OCI-LY1 (cell line): ENCODE measurements at regions not wholly inside any gene's neighbourhood (a gene's known extent, or its start where the extent isn't known, plus 50 kb on each side); places are given as distances from the start of the nearest gene placed in this dataset.

Experiments
- H2AFZ ChIP-seq: fragments of 200-600 bp; sonication (generic), shearing (Covaris generic); 2 replicates; pipeline ENCODE4 v1.6.0; 2014; ENCODE audit warnings: antibody characterized with exemption, mild to moderate bottlenecking, low read length
- H3F3A ChIP-seq: fragments of 200-600 bp; sonication (generic), shearing (Covaris generic); 2 replicates; pipeline ENCODE4 v1.6.0; 2014; ENCODE audit warnings: mild to moderate bottlenecking, antibody characterized with exemption, low read length, moderate library complexity; ENCODE audit not compliant: insufficient read depth
- H3K27ac ChIP-seq: fragments of 200-600 bp; sonication (generic); 2 replicates; pipeline ENCODE4 v1.5.1; 2014; ENCODE audit warnings: low read length, mixed run types, mild to moderate bottlenecking, low read depth; ENCODE audit not compliant: poor library complexity, severe bottlenecking
- H3K27me3 ChIP-seq: fragments of 200-600 bp; sonication (generic); 2 replicates; pipeline ENCODE4 v1.6.0; 2014; ENCODE audit warnings: antibody characterized with exemption, mild to moderate bottlenecking, low read length, moderate library complexity; ENCODE audit not compliant: insufficient read depth
- H3K36me3 ChIP-seq: fragments of 200-600 bp; sonication (generic); 2 replicates; pipeline ENCODE4 v1.6.1; 2014; ENCODE audit warnings: mild to moderate bottlenecking, antibody characterized with exemption, low read length, moderate library complexity, mixed read lengths; ENCODE audit not compliant: insufficient read depth
- H3K4me1 ChIP-seq: fragments of 200-600 bp; sonication (generic); 2 replicates; pipeline ENCODE4 v1.5.1; 2014; ENCODE audit warnings: mild to moderate bottlenecking, low read length, moderate library complexity; ENCODE audit not compliant: insufficient read depth, severe bottlenecking
- H3K4me2 ChIP-seq: fragments of 200-600 bp; sonication (generic), shearing (Covaris generic); 2 replicates; pipeline ENCODE4 v1.6.1; 2014; ENCODE audit warnings: low read length
- H3K4me3 ChIP-seq: fragments of 200-600 bp; sonication (generic); 2 replicates; pipeline ENCODE4 v1.5.1; 2014; ENCODE audit warnings: low read length, low read depth, mild to moderate bottlenecking, mixed read lengths; ENCODE audit not compliant: poor library complexity, severe bottlenecking
- H3K79me2 ChIP-seq: fragments of 200-600 bp; shearing (Covaris generic); 2 replicates; pipeline ENCODE4 v1.6.1; 2016; ENCODE audit warnings: mixed run types, low read length, mixed read lengths; ENCODE audit not compliant: insufficient read depth
- H3K9ac ChIP-seq: fragments of 200-600 bp; sonication (generic), shearing (Covaris generic); 2 replicates; pipeline ENCODE4 v1.6.1; 2014; ENCODE audit warnings: mild to moderate bottlenecking, low read length, mixed read lengths
- H3K9me2 ChIP-seq: fragments of 200-600 bp; sonication (generic), shearing (Covaris generic); 2 replicates; pipeline ENCODE4 v1.6.1; 2014; ENCODE audit warnings: low read depth, mild to moderate bottlenecking, low read length, mixed read lengths
- H3K9me3 ChIP-seq: fragments of 200-600 bp; shearing (Covaris generic); 2 replicates; pipeline ENCODE4 v1.6.1; 2014; ENCODE audit warnings: low read length, mixed read lengths
- H4K20me1 ChIP-seq: fragments of 200-600 bp; sonication (generic), shearing (Covaris generic); 2 replicates; pipeline ENCODE4 v1.6.0; 2016; ENCODE audit warnings: mild to moderate bottlenecking, low read length; ENCODE audit not compliant: insufficient read depth
- EZH2 ChIP-seq: fragments of 200-600 bp; sonication (generic), shearing (Covaris generic); IDR thresholded peaks from 2 replicates; pipeline ENCODE4 v1.8.0; 2017; ENCODE audit warnings: borderline replicate concordance, mixed run types, mild to moderate bottlenecking, antibody characterized with exemption, low read length, moderate library complexity, mixed read lengths
- TF ChIP-seq, protein P1 (sequence below): fragments of 200-600 bp; sonication (generic), shearing (Covaris generic); IDR thresholded peaks from 2 replicates; pipeline ENCODE4 v1.5.1; 2017; ENCODE audit warnings: mild to moderate bottlenecking, antibody characterized with exemption, low read length, moderate library complexity, mixed read lengths

DNA sequence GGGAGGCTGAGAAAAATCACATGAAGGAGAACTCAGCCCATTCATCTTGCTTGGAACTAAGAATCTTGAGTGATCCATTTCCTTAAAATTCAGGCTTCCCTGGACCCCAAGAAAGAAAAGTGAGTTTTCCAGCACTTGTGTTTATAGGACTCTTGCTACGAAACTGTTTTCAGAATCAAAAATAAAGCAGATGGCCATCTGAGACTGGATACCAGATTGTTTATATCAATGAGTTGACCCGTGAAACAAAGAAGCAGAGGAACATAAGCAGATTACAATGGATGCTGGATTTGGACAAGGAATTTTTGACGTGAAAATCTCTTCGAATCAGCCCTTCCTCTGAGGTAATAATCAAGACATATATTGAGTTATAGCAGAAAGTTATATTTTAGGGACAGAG is 223.2 kb downstream of the SYK start:
- Histone ChIP-seq H3K9ac (no peak overlapping the region), H3K27ac (no peak overlapping the region), H3K9me2 (no peaks in the 10 kb centered on the region), H3K79me2 (no peaks in the 10 kb centered on the region), H3K4me3 (no peak overlapping the region), H3K4me1 (no peaks in the 10 kb centered on the region), H3K27me3 (no peaks in the 10 kb centered on the region; the same call in 1 of the 2 replicates), H3F3A (no peaks in the 10 kb centered on the region), H2AFZ (no peak overlapping the region), H3K9me3 (no peaks in the 10 kb centered on the region), H3K36me3 (no peaks in the 10 kb centered on the region), H4K20me1 (no peaks in the 10 kb centered on the region), H3K4me2 (no peak overlapping the region)
- no peak for TF ChIP-seq EZH2
- TF ChIP-seq, protein P1, sequence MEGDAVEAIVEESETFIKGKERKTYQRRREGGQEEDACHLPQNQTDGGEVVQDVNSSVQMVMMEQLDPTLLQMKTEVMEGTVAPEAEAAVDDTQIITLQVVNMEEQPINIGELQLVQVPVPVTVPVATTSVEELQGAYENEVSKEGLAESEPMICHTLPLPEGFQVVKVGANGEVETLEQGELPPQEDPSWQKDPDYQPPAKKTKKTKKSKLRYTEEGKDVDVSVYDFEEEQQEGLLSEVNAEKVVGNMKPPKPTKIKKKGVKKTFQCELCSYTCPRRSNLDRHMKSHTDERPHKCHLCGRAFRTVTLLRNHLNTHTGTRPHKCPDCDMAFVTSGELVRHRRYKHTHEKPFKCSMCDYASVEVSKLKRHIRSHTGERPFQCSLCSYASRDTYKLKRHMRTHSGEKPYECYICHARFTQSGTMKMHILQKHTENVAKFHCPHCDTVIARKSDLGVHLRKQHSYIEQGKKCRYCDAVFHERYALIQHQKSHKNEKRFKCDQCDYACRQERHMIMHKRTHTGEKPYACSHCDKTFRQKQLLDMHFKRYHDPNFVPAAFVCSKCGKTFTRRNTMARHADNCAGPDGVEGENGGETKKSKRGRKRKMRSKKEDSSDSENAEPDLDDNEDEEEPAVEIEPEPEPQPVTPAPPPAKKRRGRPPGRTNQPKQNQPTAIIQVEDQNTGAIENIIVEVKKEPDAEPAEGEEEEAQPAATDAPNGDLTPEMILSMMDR, result no peak

DNA sequence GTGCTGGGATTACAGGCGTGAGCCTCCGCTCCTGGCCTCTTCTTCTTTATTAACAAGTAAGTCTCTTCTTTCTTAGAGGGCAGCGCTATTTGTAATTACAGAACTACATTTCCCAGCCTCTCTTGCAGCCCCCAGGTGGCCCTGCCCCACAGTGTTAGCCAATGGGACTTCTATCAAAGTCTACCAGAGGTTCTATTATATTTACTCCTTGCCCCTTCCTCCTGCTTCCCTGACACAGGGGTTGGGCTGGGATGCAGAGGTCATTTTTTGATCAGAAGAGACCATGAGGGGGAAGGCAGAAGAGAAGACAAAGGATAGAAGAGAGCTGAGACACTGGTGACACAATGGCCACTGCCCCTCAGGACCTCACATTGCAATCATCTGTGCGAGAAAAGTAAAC is 224.2 kb downstream of the SYK start:
- no peaks in the 10 kb centered on the region for H3K79me2 ChIP-seq
- no peak overlapping the region for H2AFZ ChIP-seq
- H4K20me1 ChIP-seq, result no peaks in the 10 kb centered on the region
- H3F3A ChIP-seq, result no peaks in the 10 kb centered on the region
- no peak overlapping the region for H3K27ac ChIP-seq
- no peak overlapping the region for H3K9ac ChIP-seq
- no peaks in the 10 kb centered on the region for H3K4me1 ChIP-seq
- H3K9me3 ChIP-seq, result no peaks in the 10 kb centered on the region
- TF ChIP-seq, protein P1, result no peak
- TF ChIP-seq EZH2, result no peak
- no peaks in the 10 kb centered on the region for H3K36me3 ChIP-seq
- H3K9me2 ChIP-seq, result no peaks in the 10 kb centered on the region
- no peaks in the 10 kb centered on the region; the same call in 1 of the 2 replicates for H3K27me3 ChIP-seq
- no peak overlapping the region for H3K4me3 ChIP-seq
- H3K4me2 ChIP-seq, result no peak overlapping the region

DNA sequence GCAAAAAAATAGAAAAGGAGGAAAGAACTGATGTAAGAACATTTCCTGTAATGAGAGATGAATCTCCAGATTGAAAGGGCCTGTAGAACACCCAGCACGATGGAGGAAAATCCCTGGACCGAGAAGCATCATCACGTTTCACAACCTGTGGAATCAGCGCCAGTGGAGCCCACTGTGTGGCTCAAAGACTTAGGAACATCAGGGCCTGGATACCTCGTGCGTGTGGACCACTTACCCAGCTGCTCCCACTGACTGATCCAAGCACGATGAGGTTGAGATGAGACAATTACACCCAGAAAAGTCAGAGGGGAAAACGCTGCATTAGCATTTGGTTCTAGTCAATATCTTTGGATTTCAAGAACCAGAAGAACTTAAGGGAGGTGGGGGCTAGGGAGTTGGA is 224.6 kb downstream of the SYK start:
- Histone ChIP-seq H3K9me3 (no peaks in the 10 kb centered on the region), H3K9me2 (no peaks in the 10 kb centered on the region), H4K20me1 (no peaks in the 10 kb centered on the region), H3K79me2 (no peaks in the 10 kb centered on the region), H3K4me3 (no peak overlapping the region), H3K9ac (no peak overlapping the region), H3K27ac (no peak overlapping the region), H2AFZ (no peak overlapping the region), H3F3A (no peaks in the 10 kb centered on the region), H3K4me2 (no peak overlapping the region), H3K4me1 (no peaks in the 10 kb centered on the region), H3K27me3 (no peaks in the 10 kb centered on the region; the same call in 1 of the 2 replicates), H3K36me3 (no peaks in the 10 kb centered on the region)
- TF ChIP-seq EZH2, result no peak
- TF ChIP-seq, protein P1, result no peak
